HepG2 (cell line): ENCODE measurements at regions not wholly inside any gene's neighbourhood (a gene's known extent, or its start where the extent isn't known, plus 50 kb on each side); places are given as distances from the start of the nearest gene placed in this dataset.

ENCODE experiments used
- ATAC-seq: fragments of 200-7000 bp; cut with Tn5 transposase; 3 replicates; pipeline ENCODE4 v1.9.1; 2020; ENCODE audit warnings: mild to moderate bottlenecking, moderate library complexity
- BruUV-seq: library from RNA; stranded (reverse); fragments of 400-500 nt; replicated peaks from 2 replicates; lab custom pipeline; 2021; lab: Mats Ljungman, UMichigan
- CTCF ChIA-PET: fragments of 300-600 bp; formaldehyde crosslinking; extraction: SDS; loops from one replicate; lab custom pipeline; 2021; ENCODE audit warnings: low total read pairs, inconsistent platforms, low intra/inter-chr PET ratio; lab: Yijun Ruan, JAX
- POLR2A ChIA-PET: fragments of 350-600 bp; sonication (Branson Sonifier 250); formaldehyde crosslinking; loops from one replicate; lab custom pipeline; 2020; ENCODE audit warnings: antibody characterized with exemption, inconsistent platforms; lab: Yijun Ruan, JAX
- DNase-seq: peaks from one replicate; pipeline ENCODE4 v3.0.0-alpha.2; 2015; ENCODE audit warnings: low spot score
- FAIRE-seq: peaks from 3 replicates; lab custom pipeline; 2011; peaks lifted over from hg19 to GRCh38; lab: Jason Lieb, UNC
- H2AFZ ChIP-seq: one replicate; pipeline ENCODE4 v1.6.1; 2011; ENCODE audit warnings: low read length, inconsistent platforms
- H3K27ac ChIP-seq: fragments of 300-600 bp; 3 replicates; pipeline ENCODE4 v1.8.0; 2011; ENCODE audit warnings: mixed run types, mild to moderate bottlenecking, mixed read lengths, low read length, inconsistent platforms; ENCODE audit not compliant: insufficient read depth; ENCODE audit errors: extremely low read length
- H3K27me3 ChIP-seq, 2 experiments: fragments of 200-600 bp in 1 of 2; 2 replicates in 1 of 2; 3 replicates in 1 of 2; pipeline versions ENCODE4 v1.6.0 to v1.8.0; 2011; ENCODE audit warnings: low read length in 2 of 2, mild to moderate bottlenecking in 2 of 2, moderate library complexity in 2 of 2, inconsistent platforms in 1 of 2; ENCODE audit not compliant: insufficient read depth in 2 of 2, control insufficient read depth in 1 of 2
- H3K36me3 ChIP-seq, 2 experiments: fragments of 200-600 bp in 1 of 2; replicated peaks in 1 of 2; 2 replicates in 1 of 2; 3 replicates in 1 of 2; pipeline versions ENCODE4 v1.5.1 to v1.8.0; 2011; ENCODE audit warnings: low read length in 2 of 2, inconsistent platforms in 1 of 2; ENCODE audit not compliant: insufficient read depth in 2 of 2, control insufficient read depth in 1 of 2
- H3K4me1 ChIP-seq: 2 replicates; pipeline ENCODE4 v1.5.1; 2012; ENCODE audit warnings: low read length, inconsistent platforms; ENCODE audit not compliant: insufficient read depth
- H3K4me2 ChIP-seq: 2 replicates; pipeline ENCODE4 v1.6.0; 2011; ENCODE audit warnings: low read depth, low read length, inconsistent platforms
- H3K4me3 ChIP-seq, 3 experiments: fragments of 200-600 bp in 1 of 3; sonication (generic), shearing (Covaris generic) in 1 of 3; replicated peaks in 1 of 3; 2 replicates each; pipeline ENCODE4 v1.5.1; 2011 to 2016; ENCODE audit warnings: low read length in 3 of 3, inconsistent platforms in 2 of 3, low read depth in 2 of 3, mild to moderate bottlenecking in 2 of 3, control low read depth in 1 of 3, mixed read lengths in 1 of 3; ENCODE audit not compliant: insufficient read depth in 1 of 3
- H3K79me2 ChIP-seq: one replicate; pipeline ENCODE4 v1.6.1; 2011; ENCODE audit warnings: low read length, inconsistent platforms; ENCODE audit not compliant: insufficient read depth
- H3K9ac ChIP-seq: 2 replicates; pipeline ENCODE4 v1.6.0; 2011; ENCODE audit warnings: mild to moderate bottlenecking, low read depth, low read length, inconsistent platforms; ENCODE audit not compliant: insufficient read depth
- H3K9me3 ChIP-seq: 2 replicates; pipeline ENCODE4 v1.5.1; 2012; ENCODE audit warnings: mild to moderate bottlenecking, low read length
- H4K20me1 ChIP-seq: 2 replicates; pipeline ENCODE4 v1.6.0; 2011; ENCODE audit warnings: inconsistent platforms, mild to moderate bottlenecking, low read length, moderate library complexity; ENCODE audit not compliant: insufficient read depth
- FOXJ3 ChIP-seq: sonication (generic); formaldehyde crosslinking; IDR thresholded peaks from 2 replicates; pipeline ENCODE4 v1.4.0; 2020; ENCODE audit warnings: missing genetic modification reagents, mild to moderate bottlenecking, borderline replicate concordance
- RAD51 ChIP-seq: fragments of 450-650 bp; IDR thresholded peaks from 2 replicates; pipeline ENCODE4 v1.6.1; 2016; ENCODE audit warnings: borderline replicate concordance
- SETDB1 ChIP-seq: sonication (generic); formaldehyde crosslinking; IDR thresholded peaks from 2 replicates; pipeline ENCODE4 v1.5.1; 2020; ENCODE audit warnings: missing genetic modification reagents, mild to moderate bottlenecking, borderline replicate concordance
- ZMAT5 ChIP-seq: sonication (generic); formaldehyde crosslinking; IDR thresholded peaks from 2 replicates; pipeline ENCODE4 v1.5.0; 2020; ENCODE audit warnings: mild to moderate bottlenecking, low read depth, missing genetic modification reagents, borderline replicate concordance
- ZNF143 ChIP-seq: sonication (generic); formaldehyde crosslinking; IDR thresholded peaks from 2 replicates; pipeline ENCODE4 v1.4.0; 2020; ENCODE audit warnings: missing genetic modification reagents
- ZNF17 ChIP-seq: sonication (generic); formaldehyde crosslinking; IDR thresholded peaks from 2 replicates; pipeline ENCODE4 v1.5.0; 2020; ENCODE audit warnings: mild to moderate bottlenecking, missing genetic modification reagents
- ZNF34 ChIP-seq: sonication (generic); formaldehyde crosslinking; IDR thresholded peaks from 2 replicates; pipeline ENCODE4 v1.4.0; 2020; ENCODE audit warnings: mild to moderate bottlenecking, missing genetic modification reagents, borderline replicate concordance
- ZNF382 ChIP-seq: sonication (generic); formaldehyde crosslinking; IDR thresholded peaks from 2 replicates; pipeline ENCODE4 v1.5.0; 2020; ENCODE audit warnings: missing genetic modification reagents, mild to moderate bottlenecking, borderline replicate concordance
- WGBS: methylation state at CpG from one replicate; pipeline ENCODE4 v1.1.6; 2017; ENCODE audit warnings: low lambda C conversion rate; 5-methylcytosine and 5-hydroxymethylcytosine counted together
- in situ Hi-C: cut with HindIII; loops from 2 replicates; pipeline ENCODE4 v1.10.0; 2017; ENCODE audit warnings: low pct_unique_long_range_greater_than_20kb; ENCODE audit not compliant: extremely low pct_ligation_motif_present
- intact Hi-C: fragments of 100-400 bp; cut with micrococcal nuclease; formaldehyde crosslinking; loops from one replicate; pipeline ENCODE4 v1.10.0; 2022; ENCODE audit not compliant: unreplicated experiment
- TF ChIP-seq, protein P1 (sequence below), 2 experiments: sonication (generic) in 1 of 2; formaldehyde crosslinking in 1 of 2; IDR thresholded peaks; 2 replicates each; pipeline versions ENCODE4 v1.5.1 to v1.6.1; 2011 to 2020; ENCODE audit warnings: borderline replicate concordance in 1 of 2, low read depth in 1 of 2, low read length in 1 of 2, mild to moderate bottlenecking in 1 of 2, missing genetic modification reagents in 1 of 2, moderate library complexity in 1 of 2
- TF ChIP-seq, protein P2 (sequence below): sonication (generic); formaldehyde crosslinking; IDR thresholded peaks from 2 replicates; pipeline ENCODE4 v1.8.0; 2023; ENCODE audit warnings: mild to moderate bottlenecking, missing genetic modification reagents

DNA sequence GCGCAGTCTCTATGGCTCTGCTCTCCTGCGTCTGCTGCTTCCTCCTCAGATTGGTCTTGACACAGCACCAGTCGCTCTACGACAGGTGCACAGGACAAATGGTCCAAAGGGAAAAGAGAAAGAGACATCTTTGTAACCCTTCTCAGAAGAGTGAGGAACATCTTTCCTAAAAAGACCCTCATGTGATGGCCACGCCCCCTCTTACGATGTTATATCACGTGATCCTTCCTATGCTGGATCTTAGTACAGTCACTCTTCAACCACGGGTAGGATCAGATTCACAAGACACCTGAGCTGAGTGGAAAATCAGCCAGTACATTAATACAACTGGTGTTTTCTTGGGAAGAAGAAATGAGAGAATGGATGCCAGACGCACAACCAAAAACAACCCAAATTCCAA is 262.2 kb upstream of the CELF2 start:
- FAIRE-seq, result no peak
- intact Hi-C loops, result no loop called here
- CTCF ChIA-PET, result no interaction called here

More for the DNA sequence above, 262.2 kb upstream of the CELF2 start:
- peaks cover 31% of the 10 kb centered on the region for H3K9me3 ChIP-seq
- no TSS peak for BruUV-seq
- POLR2A ChIA-PET, result no interaction called here
- DNase-seq (no peak), ATAC-seq (no peak)
- no peaks in the 10 kb centered on the region for H3K79me2 ChIP-seq
- H4K20me1 ChIP-seq, result no peaks in the 10 kb centered on the region
- no peak overlapping the region for H2AFZ ChIP-seq
- H3K36me3 ChIP-seq, result no peaks in the 10 kb centered on the region
- no peak for TF ChIP-seq ZNF382 (CRISPR knock-in tag)
- TF ChIP-seq, protein P1, sequence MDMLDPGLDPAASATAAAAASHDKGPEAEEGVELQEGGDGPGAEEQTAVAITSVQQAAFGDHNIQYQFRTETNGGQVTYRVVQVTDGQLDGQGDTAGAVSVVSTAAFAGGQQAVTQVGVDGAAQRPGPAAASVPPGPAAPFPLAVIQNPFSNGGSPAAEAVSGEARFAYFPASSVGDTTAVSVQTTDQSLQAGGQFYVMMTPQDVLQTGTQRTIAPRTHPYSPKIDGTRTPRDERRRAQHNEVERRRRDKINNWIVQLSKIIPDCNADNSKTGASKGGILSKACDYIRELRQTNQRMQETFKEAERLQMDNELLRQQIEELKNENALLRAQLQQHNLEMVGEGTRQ (IDR thresholded peaks at IDR 0.05; ENCODE audit: low read depth, low read length), result peak; percentile 50; the same call in 1 of the 2 replicates
- TF ChIP-seq, protein P1 (CRISPR knock-in tag; IDR thresholded peaks at IDR 0.05; ENCODE audit: borderline replicate concordance), result no peak
- TF ChIP-seq ZNF34 (CRISPR knock-in tag), result no peak
- no peak for TF ChIP-seq ZNF17 (CRISPR knock-in tag)
- no peak for TF ChIP-seq SETDB1 (CRISPR knock-in tag)
- TF ChIP-seq, protein P2, sequence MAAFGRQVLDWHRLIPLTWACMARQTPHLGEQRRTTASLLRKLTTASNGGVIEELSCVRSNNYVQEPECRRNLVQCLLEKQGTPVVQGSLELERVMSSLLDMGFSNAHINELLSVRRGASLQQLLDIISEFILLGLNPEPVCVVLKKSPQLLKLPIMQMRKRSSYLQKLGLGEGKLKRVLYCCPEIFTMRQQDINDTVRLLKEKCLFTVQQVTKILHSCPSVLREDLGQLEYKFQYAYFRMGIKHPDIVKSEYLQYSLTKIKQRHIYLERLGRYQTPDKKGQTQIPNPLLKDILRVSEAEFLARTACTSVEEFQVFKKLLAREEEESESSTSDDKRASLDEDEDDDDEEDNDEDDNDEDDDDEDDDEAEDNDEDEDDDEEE, result no peak
- TF ChIP-seq ZMAT5, result no peak
- no peak for TF ChIP-seq ZNF143 (CRISPR knock-in tag)
- TF ChIP-seq RAD51, result peak; percentile 77; the same call in 1 of the 2 replicates
- no peak for TF ChIP-seq FOXJ3
- H3K9ac ChIP-seq, result no peak overlapping the region
- no peak overlapping the region for H3K4me2 ChIP-seq
- H3K4me1 ChIP-seq, result no peaks in the 10 kb centered on the region
- in situ Hi-C loops, result no loop called here
- no peak overlapping the region for H3K27ac ChIP-seq
- H3K4me3 ChIP-seq, result no peak overlapping the region
- 45% methylated on average over 9 of the region's 9 CpGs for WGBS
- no peaks in the 10 kb centered on the region for H3K27me3 ChIP-seq
